ENCODE measurements at regions not wholly inside any gene's neighbourhood (a gene's known extent, or its start where the extent isn't known, plus 50 kb on each side); places are given as distances from the start of the nearest gene placed in this dataset.

DNA sequence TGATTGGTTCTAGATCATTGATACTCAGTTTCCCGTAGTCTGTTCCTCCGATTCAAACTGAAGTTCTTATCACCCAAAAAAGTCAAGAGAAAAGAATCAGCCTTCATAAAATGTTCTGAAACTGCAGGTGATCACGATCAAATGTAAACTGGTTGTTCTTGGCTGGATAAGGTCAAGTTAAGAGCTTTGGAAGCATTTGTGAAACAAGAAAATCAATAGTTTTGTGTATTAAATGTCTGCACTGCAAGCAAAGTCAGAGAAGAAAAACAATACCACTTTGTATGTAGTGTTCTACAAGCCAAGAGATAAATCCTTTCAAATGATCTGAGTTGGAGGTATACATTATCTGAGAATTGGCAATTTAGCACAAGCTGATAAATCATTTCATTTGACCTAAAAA lies 710.3 kb downstream of the SORCS1 start:
- Histone ChIP-seq H3K4me3 (no peak overlapping the region), H3K4me1 (no peaks in the 10 kb centered on the region), H3K27me3 (no peaks in the 10 kb centered on the region), H3K27ac (no peak overlapping the region), H3K36me3 (no peaks in the 10 kb centered on the region), H3K9me3 (no peaks in the 10 kb centered on the region)
- DNase-seq (ENCODE audit: low spot score): no peak
- TF ChIP-seq, protein P1, sequence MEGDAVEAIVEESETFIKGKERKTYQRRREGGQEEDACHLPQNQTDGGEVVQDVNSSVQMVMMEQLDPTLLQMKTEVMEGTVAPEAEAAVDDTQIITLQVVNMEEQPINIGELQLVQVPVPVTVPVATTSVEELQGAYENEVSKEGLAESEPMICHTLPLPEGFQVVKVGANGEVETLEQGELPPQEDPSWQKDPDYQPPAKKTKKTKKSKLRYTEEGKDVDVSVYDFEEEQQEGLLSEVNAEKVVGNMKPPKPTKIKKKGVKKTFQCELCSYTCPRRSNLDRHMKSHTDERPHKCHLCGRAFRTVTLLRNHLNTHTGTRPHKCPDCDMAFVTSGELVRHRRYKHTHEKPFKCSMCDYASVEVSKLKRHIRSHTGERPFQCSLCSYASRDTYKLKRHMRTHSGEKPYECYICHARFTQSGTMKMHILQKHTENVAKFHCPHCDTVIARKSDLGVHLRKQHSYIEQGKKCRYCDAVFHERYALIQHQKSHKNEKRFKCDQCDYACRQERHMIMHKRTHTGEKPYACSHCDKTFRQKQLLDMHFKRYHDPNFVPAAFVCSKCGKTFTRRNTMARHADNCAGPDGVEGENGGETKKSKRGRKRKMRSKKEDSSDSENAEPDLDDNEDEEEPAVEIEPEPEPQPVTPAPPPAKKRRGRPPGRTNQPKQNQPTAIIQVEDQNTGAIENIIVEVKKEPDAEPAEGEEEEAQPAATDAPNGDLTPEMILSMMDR (IDR thresholded peaks at IDR 0.05): no peak

GRCh38 chr10:106450966-106451365 lies 713.5 kb downstream of the SORCS1 start:
- no peak for DNase-seq (ENCODE audit: low spot score)
- TF ChIP-seq, protein P1 (IDR thresholded peaks at IDR 0.05): no peak
- Histone ChIP-seq H3K4me3 (no peak overlapping the region), H3K27me3 (no peaks in the 10 kb centered on the region), H3K4me1 (no peaks in the 10 kb centered on the region), H3K9me3 (no peaks in the 10 kb centered on the region), H3K36me3 (no peaks in the 10 kb centered on the region), H3K27ac (no peak overlapping the region)

GRCh38 chr10:106446920-106447319 lies 717.6 kb downstream of the SORCS1 start:
- no peak for DNase-seq (ENCODE audit: low spot score)
- TF ChIP-seq, protein P1 (IDR thresholded peaks at IDR 0.05): no peak
- Histone ChIP-seq H3K27ac (no peak overlapping the region), H3K36me3 (no peaks in the 10 kb centered on the region), H3K27me3 (no peaks in the 10 kb centered on the region), H3K9me3 (no peaks in the 10 kb centered on the region), H3K4me3 (no peak overlapping the region), H3K4me1 (no peaks in the 10 kb centered on the region)

GRCh38 chr10:106442223-106442622 lies 722.3 kb downstream of the SORCS1 start:
- TF ChIP-seq, protein P1 (IDR thresholded peaks at IDR 0.05): no peak

DNA sequence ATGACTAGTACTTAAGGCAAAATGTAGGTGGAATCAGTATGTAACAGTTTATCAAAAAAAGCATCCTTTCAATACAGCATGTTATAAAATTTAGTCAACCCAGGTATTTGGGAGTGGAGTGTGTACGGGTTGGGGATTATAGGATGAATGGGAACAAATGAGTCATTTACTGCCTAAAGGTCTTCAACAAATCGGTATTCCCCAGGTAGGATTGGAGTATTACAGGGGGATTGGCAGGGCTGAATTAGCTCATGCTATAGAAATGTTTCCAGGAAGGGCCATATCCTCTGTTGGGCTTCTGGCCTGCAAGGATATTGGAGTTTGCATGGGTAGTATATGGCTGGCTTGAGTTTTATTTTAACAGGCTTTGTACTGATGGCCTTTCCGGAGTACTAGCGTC lies 723.7 kb downstream of the SORCS1 start:
- Histone ChIP-seq H3K36me3 (no peaks in the 10 kb centered on the region), H3K27me3 (no peaks in the 10 kb centered on the region), H3K4me3 (no peak overlapping the region), H3K9me3 (no peaks in the 10 kb centered on the region), H3K27ac (no peak overlapping the region), H3K4me1 (no peaks in the 10 kb centered on the region)
- DNase-seq (ENCODE audit: low spot score): no peak
- TF ChIP-seq, protein P1 (IDR thresholded peaks at IDR 0.05): no peak

More at GRCh38 chr10:106442223-106442622, 722.3 kb downstream of the SORCS1 start:
- no peak overlapping the region for H3K27ac ChIP-seq
- no peak overlapping the region for H3K4me3 ChIP-seq
- H3K36me3 ChIP-seq: no peaks in the 10 kb centered on the region
- H3K4me1 ChIP-seq: no peaks in the 10 kb centered on the region
- no peaks in the 10 kb centered on the region for H3K9me3 ChIP-seq
- DNase-seq (ENCODE audit: low spot score): no peak
- H3K27me3 ChIP-seq: no peaks in the 10 kb centered on the region

DNA sequence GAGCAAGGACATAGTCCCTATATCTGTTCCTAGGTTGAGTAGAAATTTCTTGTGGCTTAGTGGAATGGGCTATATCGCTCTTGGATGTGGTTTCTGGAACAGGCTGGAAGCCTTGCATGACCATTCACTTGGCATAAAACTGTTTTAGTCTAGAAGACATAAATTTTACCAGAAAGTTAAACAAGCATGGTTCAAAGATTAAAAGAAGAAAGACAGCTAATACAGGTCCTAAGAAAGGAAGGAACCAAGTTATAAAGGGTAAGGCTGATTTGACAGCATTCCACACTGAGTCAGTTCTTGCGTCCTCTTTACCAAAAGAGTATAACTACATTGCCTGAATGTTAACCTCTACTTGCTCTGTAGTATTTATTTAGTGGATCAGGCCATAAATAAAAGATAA lies 724.2 kb downstream of the SORCS1 start:
- no peak for DNase-seq (ENCODE audit: low spot score)
- H3K27me3 ChIP-seq: no peaks in the 10 kb centered on the region
- no peaks in the 10 kb centered on the region for H3K4me1 ChIP-seq
- H3K9me3 ChIP-seq: no peaks in the 10 kb centered on the region
- no peak overlapping the region for H3K27ac ChIP-seq
- no peak overlapping the region for H3K4me3 ChIP-seq
- TF ChIP-seq, protein P1 (IDR thresholded peaks at IDR 0.05): no peak
- H3K36me3 ChIP-seq: no peaks in the 10 kb centered on the region

Measured in right atrium auricular region (tissue), 2 donors.